Ovary (tissue), 3 donors: ENCODE measurements at regions not wholly inside any gene's neighbourhood (a gene's known extent, or its start where the extent isn't known, plus 50 kb on each side); places are given as distances from the start of the nearest gene placed in this dataset.

Source experiments
- POLR2A ChIP-seq: fragments of 450-650 bp; IDR thresholded peaks from one replicate; pipeline ENCODE4 v1.6.1; 2017; ENCODE audit warnings: antibody characterized with exemption, mild to moderate bottlenecking, moderate library complexity
- TF ChIP-seq, protein P1 (sequence below), 3 donors: fragments of 450-650 bp in 2 of 3; fragments of 200-600 bp in 1 of 3; IDR thresholded peaks; one replicate each; pipeline versions ENCODE4 v1.5.1 to v1.8.0; 2016 to 2022; ENCODE audit warnings: antibody characterized with exemption in 3 of 3, mild to moderate bottlenecking in 1 of 3
- donor health status: DM: no; HTN: no; CAD: no.

DNA sequence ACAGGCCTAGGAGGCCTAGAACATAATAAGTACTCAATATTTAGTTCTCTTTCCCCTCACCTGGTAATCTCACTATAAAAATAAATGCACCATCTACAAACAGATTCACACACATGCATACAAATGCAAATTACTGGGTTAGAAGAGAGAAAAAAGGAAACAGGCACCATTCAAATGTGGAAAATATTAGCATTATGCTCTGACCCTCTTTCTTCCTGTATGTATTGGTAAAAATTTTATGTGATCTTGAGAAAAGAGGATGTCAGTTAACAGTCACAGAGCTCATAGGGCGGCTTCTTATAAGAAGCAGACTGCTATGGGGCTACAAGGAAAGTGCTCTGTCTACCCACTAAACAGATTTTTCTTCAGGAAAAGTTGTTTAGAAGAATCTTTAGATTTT, 565.4 kb downstream of the LMO4 start:
- TF ChIP-seq, protein P1, sequence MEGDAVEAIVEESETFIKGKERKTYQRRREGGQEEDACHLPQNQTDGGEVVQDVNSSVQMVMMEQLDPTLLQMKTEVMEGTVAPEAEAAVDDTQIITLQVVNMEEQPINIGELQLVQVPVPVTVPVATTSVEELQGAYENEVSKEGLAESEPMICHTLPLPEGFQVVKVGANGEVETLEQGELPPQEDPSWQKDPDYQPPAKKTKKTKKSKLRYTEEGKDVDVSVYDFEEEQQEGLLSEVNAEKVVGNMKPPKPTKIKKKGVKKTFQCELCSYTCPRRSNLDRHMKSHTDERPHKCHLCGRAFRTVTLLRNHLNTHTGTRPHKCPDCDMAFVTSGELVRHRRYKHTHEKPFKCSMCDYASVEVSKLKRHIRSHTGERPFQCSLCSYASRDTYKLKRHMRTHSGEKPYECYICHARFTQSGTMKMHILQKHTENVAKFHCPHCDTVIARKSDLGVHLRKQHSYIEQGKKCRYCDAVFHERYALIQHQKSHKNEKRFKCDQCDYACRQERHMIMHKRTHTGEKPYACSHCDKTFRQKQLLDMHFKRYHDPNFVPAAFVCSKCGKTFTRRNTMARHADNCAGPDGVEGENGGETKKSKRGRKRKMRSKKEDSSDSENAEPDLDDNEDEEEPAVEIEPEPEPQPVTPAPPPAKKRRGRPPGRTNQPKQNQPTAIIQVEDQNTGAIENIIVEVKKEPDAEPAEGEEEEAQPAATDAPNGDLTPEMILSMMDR (IDR thresholded peaks at IDR 0.05): no peak
- no peak for TF ChIP-seq POLR2A
